GM20000 (cell line): ENCODE measurements at regions not wholly inside any gene's neighbourhood (a gene's known extent, or its start where the extent isn't known, plus 50 kb on each side); places are given as distances from the start of the nearest gene placed in this dataset.

Experiments
- DNase-seq: peaks from one replicate; pipeline ENCODE4 v3.0.0; 2012; ENCODE audit warnings: low spot score
- CTCF ChIP-seq: IDR thresholded peaks from 2 replicates; pipeline ENCODE4 v1.5.1; 2012; ENCODE audit warnings: mild to moderate bottlenecking, control low read depth; ENCODE audit errors: extremely low read depth, missing control alignments

- no peak for TF ChIP-seq CTCF
- no peak for DNase-seq
These were observed 226.7 kb upstream of the PDGFD start for GRCh38 chr11:104390651-104391050.

GRCh38 chr11:104385884-104386283 is 221.9 kb upstream of the PDGFD start:
- DNase-seq: no peak
- TF ChIP-seq CTCF: no peak

- DNase-seq: no peak
- no peak for TF ChIP-seq CTCF
These were observed 216.4 kb upstream of the PDGFD start for GRCh38 chr11:104380358-104380757.

DNA sequence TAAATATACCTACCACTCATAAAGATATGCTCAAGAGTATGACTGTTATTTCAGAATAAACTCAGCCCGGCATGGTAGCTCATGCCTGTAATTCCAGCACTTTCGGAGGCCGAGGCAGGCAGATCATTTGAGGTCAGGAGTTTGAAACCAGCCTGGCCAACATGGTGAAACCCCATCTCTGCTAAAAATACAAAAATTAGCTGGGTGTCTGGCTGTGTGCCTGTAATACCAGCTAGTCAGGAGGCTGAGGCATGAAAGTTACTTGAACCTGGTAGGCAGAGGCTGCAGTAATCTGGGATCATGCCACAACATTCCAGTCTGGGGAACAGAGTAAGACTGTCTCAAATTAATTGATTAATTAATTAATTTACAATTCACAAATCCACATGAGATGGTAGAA is 208.2 kb upstream of the PDGFD start:
- DNase-seq: no peak
- TF ChIP-seq CTCF: no peak

GRCh38 chr11:104370478-104370877 is 206.5 kb upstream of the PDGFD start:
- TF ChIP-seq CTCF: no peak
- no peak for DNase-seq

- no peak for DNase-seq
- TF ChIP-seq CTCF: no peak
These were observed 205.8 kb upstream of the PDGFD start for GRCh38 chr11:104369761-104370160.

- DNase-seq: no peak
- TF ChIP-seq CTCF: no peak
These were observed 202.4 kb upstream of the PDGFD start for GRCh38 chr11:104366321-104366734.
